ENCODE measurements at regions not wholly inside any gene's neighbourhood (a gene's known extent, or its start where the extent isn't known, plus 50 kb on each side); places are given as distances from the start of the nearest gene placed in this dataset.

- no peak for TF ChIP-seq CTCF (conservative IDR thresholded peaks at IDR 0.05; ENCODE audit: low read length)
- TF ChIP-seq EZH2phosphoT487 (IDR thresholded peaks at IDR 0.05; ENCODE audit: borderline replicate concordance), result no peak
Observed at GRCh38 chr3:124227150-124227630, 235.3 kb upstream of the ROPN1 start.

All from Loucy (cell line).